ENCODE measurements at regions not wholly inside any gene's neighbourhood (a gene's known extent, or its start where the extent isn't known, plus 50 kb on each side); places are given as distances from the start of the nearest gene placed in this dataset.
"Not testable (repeated sequence)": the region's sequence is repeated elsewhere in the genome, so short reads cannot be mapped to it uniquely, and the experiment has no call there.

GRCh38 chr9:13810510-13810909, 503.4 kb downstream of the NFIB start:
- Histone ChIP-seq H3K9me3 (ENCODE audit: low read length) (no peaks in the 10 kb centered on the region), H2AFZ (ENCODE audit: low read length) (no peak overlapping the region), H3K27me3 (ENCODE audit: low read length) (no peaks in the 10 kb centered on the region), H4K20me1 (ENCODE audit: insufficient read depth, low read depth, low read length) (no peaks in the 10 kb centered on the region), H3K4me3 (ENCODE audit: low read length) (no peak overlapping the region), H3K4me1 (ENCODE audit: low read length) (peaks cover 2% of the 10 kb centered on the region; the same call in 1 of the 2 replicates), H3K79me2 (ENCODE audit: low read length) (no peaks in the 10 kb centered on the region), H3K36me3 (ENCODE audit: insufficient read depth, low read length) (no peaks in the 10 kb centered on the region), H3K9ac (ENCODE audit: low read length) (no peak overlapping the region), H3K9me2 (replicated peaks; ENCODE audit: insufficient read depth, low read length) (no peaks in the 10 kb centered on the region), H3K4me2 (ENCODE audit: low read depth, low read length, poor library complexity, severe bottlenecking) (no peak overlapping the region), H3K27ac (ENCODE audit: low read length) (no peak overlapping the region)
- no peak for DNase-seq

- no peak overlapping the region for H3K4me2 ChIP-seq (ENCODE audit: low read depth, low read length, poor library complexity, severe bottlenecking)
- no peaks in the 10 kb centered on the region for H3K9me2 ChIP-seq (replicated peaks; ENCODE audit: insufficient read depth, low read length)
- H3K9me3 ChIP-seq (ENCODE audit: low read length), result no peaks in the 10 kb centered on the region
- H4K20me1 ChIP-seq (ENCODE audit: insufficient read depth, low read depth, low read length), result no peaks in the 10 kb centered on the region
- peaks cover 2% of the 10 kb centered on the region; the same call in 1 of the 2 replicates for H3K4me1 ChIP-seq (ENCODE audit: low read length)
- H3K9ac ChIP-seq (ENCODE audit: low read length), result no peak overlapping the region
- H3K27me3 ChIP-seq (ENCODE audit: low read length), result no peaks in the 10 kb centered on the region
- DNase-seq, result no peak
- no peaks in the 10 kb centered on the region for H3K36me3 ChIP-seq (ENCODE audit: insufficient read depth, low read length)
- H3K27ac ChIP-seq (ENCODE audit: low read length), result no peak overlapping the region
- H2AFZ ChIP-seq (ENCODE audit: low read length), result no peak overlapping the region
- H3K4me3 ChIP-seq (ENCODE audit: low read length), result no peak overlapping the region
- no peaks in the 10 kb centered on the region for H3K79me2 ChIP-seq (ENCODE audit: low read length)
These were observed 504.5 kb downstream of the NFIB start for GRCh38 chr9:13809401-13809800.

GRCh38 chr9:13807118-13807517, 506.8 kb downstream of the NFIB start:
- Histone ChIP-seq H3K4me3 (ENCODE audit: low read length) (no peak overlapping the region), H3K79me2 (ENCODE audit: low read length) (no peaks in the 10 kb centered on the region), H3K27ac (ENCODE audit: low read length) (no peak overlapping the region), H3K9me2 (replicated peaks; ENCODE audit: insufficient read depth, low read length) (no peaks in the 10 kb centered on the region), H3K9me3 (ENCODE audit: low read length) (no peaks in the 10 kb centered on the region), H3K36me3 (ENCODE audit: insufficient read depth, low read length) (no peaks in the 10 kb centered on the region), H3K27me3 (ENCODE audit: low read length) (no peaks in the 10 kb centered on the region), H3K9ac (ENCODE audit: low read length) (no peak overlapping the region), H4K20me1 (ENCODE audit: insufficient read depth, low read depth, low read length) (no peaks in the 10 kb centered on the region), H2AFZ (ENCODE audit: low read length) (no peak overlapping the region), H3K4me2 (ENCODE audit: low read depth, low read length, poor library complexity, severe bottlenecking) (no peak overlapping the region), H3K4me1 (ENCODE audit: low read length) (peaks cover 2% of the 10 kb centered on the region; the same call in 1 of the 2 replicates)
- no peak for DNase-seq

- no peaks in the 10 kb centered on the region for H3K9me3 ChIP-seq (ENCODE audit: low read length)
- H4K20me1 ChIP-seq (ENCODE audit: insufficient read depth, low read depth, low read length), result no peaks in the 10 kb centered on the region
- no peaks in the 10 kb centered on the region for H3K79me2 ChIP-seq (ENCODE audit: low read length)
- H2AFZ ChIP-seq (ENCODE audit: low read length), result no peak overlapping the region
- H3K4me1 ChIP-seq (ENCODE audit: low read length), result peaks cover 2% of the 10 kb centered on the region; the same call in 1 of the 2 replicates
- H3K27ac ChIP-seq (ENCODE audit: low read length), result no peak overlapping the region
- DNase-seq, result no peak
- H3K4me3 ChIP-seq (ENCODE audit: low read length), result no peak overlapping the region
- no peaks in the 10 kb centered on the region for H3K36me3 ChIP-seq (ENCODE audit: insufficient read depth, low read length)
- no peaks in the 10 kb centered on the region for H3K27me3 ChIP-seq (ENCODE audit: low read length)
- H3K9ac ChIP-seq (ENCODE audit: low read length), result no peak overlapping the region
- H3K4me2 ChIP-seq (ENCODE audit: low read depth, low read length, poor library complexity, severe bottlenecking), result no peak overlapping the region
- no peaks in the 10 kb centered on the region for H3K9me2 ChIP-seq (replicated peaks; ENCODE audit: insufficient read depth, low read length)
These were observed 507.2 kb downstream of the NFIB start for GRCh38 chr9:13806714-13807113.

DNA sequence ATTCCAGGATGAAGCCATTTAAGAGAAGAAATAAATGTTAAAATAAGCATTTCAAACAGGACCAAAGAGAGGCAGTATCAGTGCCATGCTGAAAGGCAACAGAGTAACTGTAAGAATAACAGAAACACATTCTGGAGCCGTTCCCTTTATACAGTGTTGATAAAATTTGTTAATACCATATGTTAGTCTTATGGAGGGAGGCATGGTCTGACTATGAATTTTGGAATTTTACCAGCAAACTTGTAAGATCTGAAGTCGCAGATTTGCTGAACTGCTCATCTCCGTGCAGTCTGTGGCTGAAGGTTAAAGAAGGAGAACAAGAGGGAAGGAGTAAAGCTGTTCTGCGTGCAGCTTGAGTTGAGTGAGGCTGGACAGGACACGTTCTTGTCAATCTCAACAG, 508.4 kb downstream of the NFIB start:
- Histone ChIP-seq H3K4me2 (ENCODE audit: low read depth, low read length, poor library complexity, severe bottlenecking) (no peak overlapping the region), H3K9me2 (replicated peaks; ENCODE audit: insufficient read depth, low read length) (no peaks in the 10 kb centered on the region), H3K4me1 (ENCODE audit: low read length) (peaks cover 2% of the 10 kb centered on the region; the same call in 1 of the 2 replicates), H3K4me3 (ENCODE audit: low read length) (no peak overlapping the region), H3K36me3 (ENCODE audit: insufficient read depth, low read length) (no peaks in the 10 kb centered on the region), H3K27ac (ENCODE audit: low read length) (no peak overlapping the region), H3K9ac (ENCODE audit: low read length) (no peak overlapping the region), H3K79me2 (ENCODE audit: low read length) (no peaks in the 10 kb centered on the region), H4K20me1 (ENCODE audit: insufficient read depth, low read depth, low read length) (no peaks in the 10 kb centered on the region), H2AFZ (ENCODE audit: low read length) (no peak overlapping the region), H3K27me3 (ENCODE audit: low read length) (no peaks in the 10 kb centered on the region), H3K9me3 (ENCODE audit: low read length) (no peaks in the 10 kb centered on the region)
- DNase-seq, result no peak

DNA sequence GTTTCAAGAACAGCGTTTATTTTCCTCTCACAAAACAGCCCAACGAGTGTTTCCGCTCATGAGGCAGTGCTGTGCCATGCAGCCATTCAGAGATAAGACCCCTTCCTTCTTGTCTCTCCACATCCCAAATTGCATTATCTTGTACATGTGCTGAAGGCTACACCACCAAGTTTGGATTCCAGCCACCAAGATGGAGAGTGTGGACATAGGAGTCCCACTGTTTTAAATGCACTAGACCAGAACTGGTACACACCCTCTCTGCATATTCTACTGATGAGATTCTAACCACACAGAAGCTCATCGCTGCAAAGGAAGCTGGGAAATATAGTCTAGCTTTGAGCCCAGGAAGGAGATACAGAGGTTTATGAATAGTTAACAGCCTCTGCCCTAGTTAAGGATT, 509.4 kb downstream of the NFIB start:
- H3K9me2 ChIP-seq (replicated peaks; ENCODE audit: insufficient read depth, low read length), result no peaks in the 10 kb centered on the region
- H3K36me3 ChIP-seq (ENCODE audit: insufficient read depth, low read length), result no peaks in the 10 kb centered on the region
- no peaks in the 10 kb centered on the region for H4K20me1 ChIP-seq (ENCODE audit: insufficient read depth, low read depth, low read length)
- DNase-seq, result no peak
- no peaks in the 10 kb centered on the region for H3K27me3 ChIP-seq (ENCODE audit: low read length)
- no peak overlapping the region for H2AFZ ChIP-seq (ENCODE audit: low read length)
- H3K9me3 ChIP-seq (ENCODE audit: low read length), result no peaks in the 10 kb centered on the region
- no peak overlapping the region for H3K4me3 ChIP-seq (ENCODE audit: low read length)
- H3K4me2 ChIP-seq (ENCODE audit: low read depth, low read length, poor library complexity, severe bottlenecking), result no peak overlapping the region
- no peaks in the 10 kb centered on the region for H3K79me2 ChIP-seq (ENCODE audit: low read length)
- H3K4me1 ChIP-seq (ENCODE audit: low read length), result peaks cover 2% of the 10 kb centered on the region; the same call in 1 of the 2 replicates
- no peak overlapping the region for H3K27ac ChIP-seq (ENCODE audit: low read length)
- no peak overlapping the region for H3K9ac ChIP-seq (ENCODE audit: low read length)

DNA sequence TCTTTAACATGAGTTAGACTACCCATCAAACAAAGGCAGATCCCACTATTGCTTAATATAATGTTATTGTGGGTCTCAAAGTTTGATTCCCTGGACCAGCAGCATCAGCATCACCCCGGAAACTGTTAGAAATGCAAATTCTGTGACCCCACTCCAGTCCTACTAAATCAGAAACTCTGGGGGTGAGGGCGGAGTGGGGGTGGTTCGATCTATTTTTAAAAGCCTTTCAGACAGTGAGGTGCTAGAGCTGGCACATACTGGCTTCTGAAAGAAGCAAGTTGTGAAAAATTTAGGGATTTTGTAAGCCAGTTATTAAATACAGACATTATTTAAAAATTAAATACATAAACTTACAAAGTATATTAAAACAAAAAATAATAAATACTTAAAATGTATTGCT, 513.2 kb downstream of the NFIB start:
- H3K9me3 ChIP-seq (ENCODE audit: low read length), result no peaks in the 10 kb centered on the region
- no peak for DNase-seq
- no peak overlapping the region for H2AFZ ChIP-seq (ENCODE audit: low read length)
- no peak overlapping the region for H3K27ac ChIP-seq (ENCODE audit: low read length)
- H3K9ac ChIP-seq (ENCODE audit: low read length), result no peak overlapping the region
- H3K4me3 ChIP-seq (ENCODE audit: low read length), result no peak overlapping the region
- H3K4me1 ChIP-seq (ENCODE audit: low read length), result no peaks in the 10 kb centered on the region
- no peaks in the 10 kb centered on the region for H3K79me2 ChIP-seq (ENCODE audit: low read length)
- no peak overlapping the region for H3K4me2 ChIP-seq (ENCODE audit: low read depth, low read length, poor library complexity, severe bottlenecking)
- H3K27me3 ChIP-seq (ENCODE audit: low read length), result no peaks in the 10 kb centered on the region
- no peaks in the 10 kb centered on the region for H3K9me2 ChIP-seq (replicated peaks; ENCODE audit: insufficient read depth, low read length)
- no peaks in the 10 kb centered on the region for H4K20me1 ChIP-seq (ENCODE audit: insufficient read depth, low read depth, low read length)
- no peaks in the 10 kb centered on the region for H3K36me3 ChIP-seq (ENCODE audit: insufficient read depth, low read length)

DNA sequence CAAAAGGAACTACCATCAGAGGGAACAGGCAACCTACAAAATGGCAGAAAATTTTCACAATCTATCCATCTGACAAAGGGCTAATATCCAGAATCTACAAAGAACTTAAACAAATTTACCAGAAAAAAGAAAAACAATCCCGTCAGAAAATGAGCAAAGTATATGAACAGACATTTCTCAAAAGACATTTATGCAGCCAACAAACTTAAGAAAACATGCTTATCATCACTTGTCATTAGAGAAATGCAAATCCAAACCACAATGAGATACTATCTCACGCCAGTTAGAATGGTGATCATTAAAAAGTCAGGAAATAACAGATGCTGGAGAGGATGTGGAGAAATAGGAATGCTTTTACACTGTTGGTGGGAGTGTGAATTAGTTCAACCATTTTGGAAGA, 516.2 kb downstream of the NFIB start:
- DNase-seq; H3K27ac ChIP-seq (ENCODE audit: low read length); H3K9ac ChIP-seq (ENCODE audit: low read length); H2AFZ ChIP-seq (ENCODE audit: low read length); H3K27me3 ChIP-seq (ENCODE audit: low read length); H3K79me2 ChIP-seq (ENCODE audit: low read length); H3K9me3 ChIP-seq (ENCODE audit: low read length); H3K4me3 ChIP-seq (ENCODE audit: low read length); H3K36me3 ChIP-seq (ENCODE audit: insufficient read depth, low read length); H4K20me1 ChIP-seq (ENCODE audit: insufficient read depth, low read depth, low read length); H3K4me1 ChIP-seq (ENCODE audit: low read length); H3K9me2 ChIP-seq (replicated peaks; ENCODE audit: insufficient read depth, low read length); H3K4me2 ChIP-seq (ENCODE audit: low read depth, low read length, poor library complexity, severe bottlenecking): not testable (repeated sequence)

DNA sequence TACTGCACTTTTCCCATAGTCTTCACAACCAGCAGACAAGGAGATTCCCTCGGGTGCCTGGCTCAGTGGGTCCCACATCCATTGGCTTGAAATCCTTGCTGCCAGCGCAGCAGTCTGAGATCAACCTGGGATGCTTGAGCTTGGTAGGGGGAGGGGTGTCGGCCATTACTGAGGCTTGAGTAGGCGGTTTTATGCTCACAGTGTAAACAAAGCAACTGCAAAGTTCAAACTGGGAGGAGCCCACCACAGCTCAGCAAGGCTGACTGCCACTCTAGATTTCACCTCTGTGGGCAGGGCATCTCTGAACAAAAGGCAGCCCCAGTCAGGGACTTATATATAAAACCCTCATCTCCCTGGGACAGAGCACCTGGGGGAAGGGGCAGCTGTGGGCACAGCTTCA, 512.3 kb upstream of the MPDZ start:
- Histone ChIP-seq H3K27ac (ENCODE audit: low read length) (no peak overlapping the region), H3K27me3 (ENCODE audit: low read length) (no peaks in the 10 kb centered on the region), H2AFZ (ENCODE audit: low read length) (no peak overlapping the region), H4K20me1 (ENCODE audit: insufficient read depth, low read depth, low read length) (no peaks in the 10 kb centered on the region), H3K4me1 (ENCODE audit: low read length) (peaks cover 8% of the 10 kb centered on the region), H3K4me2 (ENCODE audit: low read depth, low read length, poor library complexity, severe bottlenecking) (no peak overlapping the region), H3K9me3 (ENCODE audit: low read length) (no peaks in the 10 kb centered on the region), H3K36me3 (ENCODE audit: insufficient read depth, low read length) (no peaks in the 10 kb centered on the region), H3K4me3 (ENCODE audit: low read length) (no peak overlapping the region), H3K9ac (ENCODE audit: low read length) (no peak overlapping the region), H3K79me2 (ENCODE audit: low read length) (no peaks in the 10 kb centered on the region), H3K9me2 (replicated peaks; ENCODE audit: insufficient read depth, low read length) (no peaks in the 10 kb centered on the region)
- DNase-seq, result no peak

Measured in Karpas-422 (cell line).